ENCODE measurements at regions not wholly inside any gene's neighbourhood (a gene's known extent, or its start where the extent isn't known, plus 50 kb on each side); places are given as distances from the start of the nearest gene placed in this dataset.

GRCh38 chr6:111950661-111951496 is 77.6 kb upstream of the FYN start:
- no peak for TF ChIP-seq CTCF (IDR thresholded peaks at IDR 0.05)
- TF ChIP-seq POLR2A (IDR thresholded peaks at IDR 0.05), result no peak

Measured in body of pancreas (tissue), 4 donors.